Small intestine (tissue), 7 donors: ENCODE measurements at regions not wholly inside any gene's neighbourhood (a gene's known extent, or its start where the extent isn't known, plus 50 kb on each side); places are given as distances from the start of the nearest gene placed in this dataset.

Experiments
- DNase-seq, 2 donors: peaks; one replicate each; pipeline versions ENCODE4 v3.0.0 to v3.0.0-alpha.2; 2013
- FAIRE-seq: peaks from 2 replicates; lab custom pipeline; 2012; peaks lifted over from hg19 to GRCh38; lab: Jason Lieb, UNC
- H3K27ac ChIP-seq, 3 donors: one replicate each; pipeline ENCODE4 v1.5.1; 2013; ENCODE audit warnings: low read length in 2 of 3, mild to moderate bottlenecking in 2 of 3, control low read depth in 1 of 3, inconsistent platforms in 1 of 3, low read depth in 1 of 3, moderate library complexity in 1 of 3
- H3K27me3 ChIP-seq, 3 donors: one replicate each; pipeline ENCODE4 v1.6.1; 2013; ENCODE audit warnings: low read length in 3 of 3, inconsistent platforms in 1 of 3; ENCODE audit not compliant: control insufficient read depth in 3 of 3, insufficient read depth in 3 of 3
- H3K36me3 ChIP-seq, 3 donors: one replicate each; pipeline ENCODE4 v1.6.1; 2013; ENCODE audit warnings: low read length in 3 of 3, inconsistent platforms in 1 of 3, low read depth in 1 of 3, mild to moderate bottlenecking in 1 of 3, moderate library complexity in 1 of 3; ENCODE audit not compliant: control insufficient read depth in 3 of 3, insufficient read depth in 2 of 3
- H3K4me1 ChIP-seq, 3 donors: one replicate each; pipeline ENCODE4 v1.6.1; 2013; ENCODE audit warnings: low read length in 2 of 3, inconsistent platforms in 1 of 3, low read depth in 1 of 3, mild to moderate bottlenecking in 1 of 3, moderate library complexity in 1 of 3; ENCODE audit not compliant: control insufficient read depth in 3 of 3, insufficient read depth in 2 of 3
- H3K4me3 ChIP-seq, 3 donors: one replicate each; pipeline ENCODE4 v1.5.1; 2013; ENCODE audit warnings: low read length in 3 of 3, control low read depth in 1 of 3, inconsistent platforms in 1 of 3, low read depth in 1 of 3, mild to moderate bottlenecking in 1 of 3, moderate library complexity in 1 of 3
- H3K9me3 ChIP-seq, 2 donors: one replicate each; pipeline ENCODE4 v1.6.1; 2013; ENCODE audit warnings: low read depth in 1 of 2, low read length in 1 of 2; ENCODE audit not compliant: control insufficient read depth in 2 of 2, insufficient read depth in 1 of 2
- WGBS, 3 donors: extraction: QIAGEN DNeasy Blood & Tissue Kit; methylation state at CpG; one replicate each; pipeline ENCODE4 v1.1.7; 2013; 5-methylcytosine and 5-hydroxymethylcytosine counted together
- donor health status: healthy with polysubstance abuse.
- donor health status: control.
- donor health status: control.
- donor health status: Bipolar disorder and iron deficiency.
- donor health status: healthy.

- no peak overlapping the region for H3K4me3 ChIP-seq
- DNase-seq (no peak), FAIRE-seq (no peak)
- H3K36me3 ChIP-seq, result no peaks in the 10 kb centered on the region
- no peaks in the 10 kb centered on the region for H3K27me3 ChIP-seq
- H3K27ac ChIP-seq, result no peak overlapping the region
- no peaks in the 10 kb centered on the region for H3K9me3 ChIP-seq
- no peaks in the 10 kb centered on the region for H3K4me1 ChIP-seq
- 75 to 81% (median 79%) methylated on average over 3 of the region's 3 CpGs for WGBS, 3 donors
Measured at GRCh38 chr7:20554072-20554471, 61.4 kb upstream of the ABCB5 start.

GRCh38 chr7:20556091-20556490 is 59.4 kb upstream of the ABCB5 start:
- Histone ChIP-seq H3K4me3 (no peak overlapping the region), H3K27me3 (no peaks in the 10 kb centered on the region), H3K4me1 (no peaks in the 10 kb centered on the region), H3K36me3 (no peaks in the 10 kb centered on the region), H3K27ac (no peak overlapping the region), H3K9me3 (no peaks in the 10 kb centered on the region)
- DNase-seq (no peak), FAIRE-seq (no peak)
- 77 to 84% (median 83%) methylated on average over 4 of the region's 4 CpGs for WGBS, 3 donors

GRCh38 chr7:20557116-20557515 is 58.4 kb upstream of the ABCB5 start:
- H3K9me3 ChIP-seq, result no peaks in the 10 kb centered on the region
- FAIRE-seq (no peak), DNase-seq (no peak)
- no peak overlapping the region for H3K4me3 ChIP-seq
- H3K4me1 ChIP-seq, result no peaks in the 10 kb centered on the region
- no peaks in the 10 kb centered on the region for H3K36me3 ChIP-seq
- no peaks in the 10 kb centered on the region for H3K27me3 ChIP-seq
- H3K27ac ChIP-seq, result no peak overlapping the region
- 78 to 90% (median 88%) methylated on average over 1 of the region's 1 CpG for WGBS, 3 donors

GRCh38 chr7:20558963-20559716 is 56.3 kb upstream of the ABCB5 start:
- H3K27me3 ChIP-seq, result no peaks in the 10 kb centered on the region
- no peak overlapping the region for H3K27ac ChIP-seq
- H3K36me3 ChIP-seq, result no peaks in the 10 kb centered on the region
- WGBS, 3 donors, result 86 to 89% (median 87%) methylated on average over 22 of the region's 22 CpGs
- DNase-seq (no peak), FAIRE-seq (no peak)
- no peaks in the 10 kb centered on the region for H3K9me3 ChIP-seq
- no peak overlapping the region for H3K4me3 ChIP-seq
- H3K4me1 ChIP-seq, result no peaks in the 10 kb centered on the region

- H3K27ac ChIP-seq, result no peak overlapping the region
- no peak for FAIRE-seq
- no peaks in the 10 kb centered on the region for H3K36me3 ChIP-seq
- 87 to 98% (median 92%) methylated on average over 5 of the region's 5 CpGs for WGBS, 3 donors
- no peak overlapping the region for H3K4me3 ChIP-seq
- no peaks in the 10 kb centered on the region for H3K27me3 ChIP-seq
- H3K4me1 ChIP-seq, result no peaks in the 10 kb centered on the region
- DNase-seq, result no peak
- no peaks in the 10 kb centered on the region for H3K9me3 ChIP-seq
Measured at GRCh38 chr7:20559883-20560282, 55.6 kb upstream of the ABCB5 start.

GRCh38 chr7:20560325-20561180 is 54.9 kb upstream of the ABCB5 start:
- H3K4me1 ChIP-seq, result no peaks in the 10 kb centered on the region
- no peaks in the 10 kb centered on the region for H3K36me3 ChIP-seq
- DNase-seq (no peak), FAIRE-seq (no peak)
- 86 to 90% (median 89%) methylated on average over 12 to 16 of the region's 16 CpGs for WGBS, 3 donors
- H3K27ac ChIP-seq, result no peak overlapping the region
- H3K4me3 ChIP-seq, result no peak overlapping the region
- H3K27me3 ChIP-seq, result no peaks in the 10 kb centered on the region
- no peaks in the 10 kb centered on the region for H3K9me3 ChIP-seq

- DNase-seq (no peak), FAIRE-seq (no peak)
- Histone ChIP-seq H3K36me3 (no peaks in the 10 kb centered on the region), H3K4me3 (no peak overlapping the region), H3K9me3 (no peaks in the 10 kb centered on the region), H3K4me1 (no peaks in the 10 kb centered on the region), H3K27ac (no peak overlapping the region), H3K27me3 (no peaks in the 10 kb centered on the region)
- WGBS, 3 donors, result 90 to 96% (median 92%) methylated on average over 4 of the region's 4 CpGs
Measured at GRCh38 chr7:20561466-20561865, 54.0 kb upstream of the ABCB5 start.

GRCh38 chr7:20561908-20562307 is 53.6 kb upstream of the ABCB5 start:
- Histone ChIP-seq H3K36me3 (no peaks in the 10 kb centered on the region), H3K4me3 (no peak overlapping the region), H3K4me1 (no peaks in the 10 kb centered on the region), H3K9me3 (no peaks in the 10 kb centered on the region), H3K27ac (no peak overlapping the region), H3K27me3 (no peaks in the 10 kb centered on the region)
- DNase-seq, result no peak
- FAIRE-seq, result no peak
